CD4-positive, alpha-beta T cell treated with Interleukin-15 for 1 hour (primary cell): ENCODE measurements at regions not wholly inside any gene's neighbourhood (a gene's known extent, or its start where the extent isn't known, plus 50 kb on each side); places are given as distances from the start of the nearest gene placed in this dataset.
"Not testable (repeated sequence)": the region's sequence is repeated elsewhere in the genome, so short reads cannot be mapped to it uniquely, and the experiment has no call there.

Experiments used
- DNase-seq: peaks from one replicate; pipeline ENCODE4 v3.0.0-alpha.2; 2020

DNA sequence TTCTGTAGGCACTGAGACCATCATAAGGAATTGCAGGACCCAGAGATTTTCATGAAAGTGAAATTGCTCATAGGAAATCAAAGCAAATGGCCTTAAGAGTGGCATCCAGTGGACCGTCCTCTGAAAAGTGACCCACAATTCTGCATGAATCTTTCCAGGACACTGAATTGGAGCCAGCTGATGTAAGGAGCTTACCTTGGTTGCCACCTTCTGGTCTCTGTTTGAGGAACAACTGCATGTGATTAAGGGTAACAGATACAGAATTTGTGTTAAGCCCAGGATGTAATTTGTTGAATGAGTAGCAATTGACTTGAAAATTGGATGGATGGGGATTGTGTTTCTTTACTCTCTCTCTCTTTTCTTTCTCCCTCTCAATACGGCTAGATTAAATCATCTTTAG, 49.9 kb upstream of the GAS1 start:
- DNase-seq: no peak

DNA sequence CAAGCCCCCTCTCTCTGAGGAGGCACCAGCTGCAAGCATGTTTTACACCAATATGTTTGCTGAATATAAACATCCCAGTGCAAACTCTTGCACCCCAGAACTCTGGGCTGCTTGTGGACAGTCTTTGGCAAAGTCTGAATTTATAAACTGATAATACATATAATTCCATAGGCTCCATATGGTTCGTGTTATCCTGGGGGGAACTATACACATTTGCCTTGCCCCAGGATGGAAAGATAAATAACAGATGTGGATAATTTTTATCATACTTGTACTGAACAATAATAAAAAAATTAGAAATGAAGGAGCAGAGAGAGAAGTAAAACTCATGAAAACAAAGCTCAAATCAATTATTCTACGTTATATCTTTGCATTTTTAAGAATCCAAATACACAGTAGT, 50.6 kb upstream of the GAS1 start:
- DNase-seq: no peak

DNA sequence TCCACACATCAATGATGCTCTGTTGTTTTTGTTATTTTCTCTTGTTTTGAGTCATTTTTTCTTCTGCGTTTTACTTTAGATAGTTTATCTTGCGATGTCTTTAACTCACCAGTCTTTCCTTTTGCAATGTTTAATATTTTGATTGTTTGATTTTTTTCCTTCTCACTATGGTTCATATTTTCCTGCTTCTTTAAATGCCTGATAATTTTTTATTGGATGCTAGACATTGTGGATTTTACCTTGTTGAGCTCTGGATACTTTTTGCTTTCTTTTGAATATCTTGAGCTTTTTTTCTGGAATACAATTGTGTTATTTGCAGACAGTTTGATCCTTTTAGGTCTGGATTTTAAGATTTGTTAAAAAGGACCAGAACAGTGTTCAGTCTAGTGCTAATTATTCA, 55.2 kb upstream of the GAS1 start:
- no peak for DNase-seq

DNA sequence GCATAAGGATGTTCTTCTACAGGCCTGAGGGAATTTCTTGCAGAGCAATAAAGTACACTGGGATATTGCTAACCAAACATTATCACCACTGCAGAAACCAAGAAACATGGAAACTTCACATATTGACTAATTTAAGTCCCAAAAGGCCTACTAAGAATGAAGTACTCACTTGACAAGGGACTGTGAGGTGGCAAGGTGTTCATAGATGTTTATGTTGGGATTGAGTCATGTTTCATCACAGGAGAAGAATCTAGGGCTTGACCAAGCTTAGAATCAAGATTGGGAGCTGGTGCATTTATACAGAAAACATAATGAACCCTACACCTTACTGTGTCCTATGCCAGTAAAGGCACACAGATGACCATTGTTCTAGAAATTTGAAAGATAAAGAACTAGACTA, 56.7 kb upstream of the GAS1 start:
- no peak for DNase-seq

DNA sequence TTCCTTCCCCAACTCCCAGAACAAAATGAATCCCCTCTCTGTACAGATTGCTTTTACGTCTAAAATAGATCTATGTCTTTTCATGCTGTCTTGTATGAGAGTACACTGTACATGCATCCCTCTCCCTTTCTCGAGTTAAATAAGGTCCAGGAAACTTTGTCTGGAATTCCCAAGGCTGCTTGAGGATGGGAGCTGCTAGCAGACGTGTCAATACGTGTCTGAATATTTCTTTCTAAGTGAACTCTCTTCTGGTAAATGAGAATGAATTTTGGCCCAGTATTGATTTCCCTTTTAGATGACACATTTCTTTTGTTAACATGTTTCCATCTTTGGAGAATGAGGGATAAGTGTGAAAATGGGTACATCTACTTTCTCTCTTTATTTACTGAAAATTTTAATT, 59.6 kb upstream of the GAS1 start:
- no peak for DNase-seq

DNA sequence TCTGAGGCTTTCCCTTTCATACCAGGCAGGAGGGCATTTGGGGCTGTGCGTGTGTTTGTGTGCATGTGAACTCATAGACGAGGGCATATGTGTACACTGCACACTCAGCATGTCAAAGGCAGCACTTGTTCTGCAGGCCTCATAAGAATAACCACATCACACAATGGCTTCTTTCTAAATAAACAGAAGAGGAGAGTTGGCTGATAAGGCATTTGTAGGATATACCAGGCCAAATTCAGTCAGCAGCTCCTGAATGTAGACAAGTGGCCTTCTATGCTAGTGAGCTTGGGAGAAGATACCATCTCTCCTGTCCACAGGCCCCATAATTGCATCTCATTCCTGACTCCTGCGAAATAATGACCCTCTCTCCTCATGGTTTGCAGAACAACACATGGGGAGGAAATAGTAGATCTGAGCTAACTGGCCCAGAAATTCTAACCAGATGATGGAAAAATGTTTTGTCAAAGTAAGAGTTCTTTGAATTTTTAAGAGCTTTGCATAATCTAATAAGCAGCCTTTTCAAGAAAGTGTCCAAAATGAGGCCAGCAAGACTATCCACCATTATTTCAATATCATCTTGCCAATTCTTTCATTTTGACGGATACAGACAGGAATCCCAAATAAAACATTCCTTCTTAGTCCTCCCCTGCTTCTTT, 60.5 kb upstream of the GAS1 start:
- no peak for DNase-seq

DNA sequence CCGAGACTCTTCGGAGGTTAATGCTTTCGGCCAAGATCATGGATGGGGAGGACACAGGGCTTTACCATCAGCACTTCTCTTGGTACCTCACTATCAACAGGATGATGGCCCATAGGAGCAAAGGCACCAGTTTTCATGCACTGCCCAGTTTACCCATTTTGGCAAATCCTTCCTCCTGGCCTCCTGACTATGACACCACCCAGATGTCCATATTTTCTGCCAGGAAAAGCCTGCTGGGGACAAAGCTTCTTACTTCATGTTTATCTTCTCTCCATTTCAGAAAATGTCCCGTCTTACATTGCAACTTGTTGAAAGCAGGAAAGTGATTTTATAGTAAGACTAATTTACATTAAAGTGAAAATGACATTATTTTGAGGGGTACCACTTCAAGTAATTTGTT, 61.4 kb upstream of the GAS1 start:
- DNase-seq: no peak

DNA sequence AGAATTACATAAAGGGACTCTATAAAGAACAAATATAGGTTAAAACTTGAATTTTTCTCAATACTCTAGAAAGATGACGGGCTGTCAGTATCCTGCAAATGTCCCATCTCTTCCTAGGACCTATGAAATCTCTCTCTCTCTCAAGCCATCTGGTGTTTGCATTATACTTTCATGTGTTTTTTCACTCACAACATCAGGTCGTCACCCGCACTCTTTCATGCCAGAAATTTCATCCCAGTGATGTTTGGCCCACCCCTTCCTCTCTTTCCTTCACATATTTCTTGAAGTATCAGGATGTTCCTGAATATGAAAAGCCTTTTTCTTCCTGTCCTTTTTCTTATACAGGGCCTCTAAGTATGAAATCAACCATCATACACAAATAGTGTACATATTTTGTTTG, 63.3 kb upstream of the GAS1 start:
- no peak for DNase-seq

DNA sequence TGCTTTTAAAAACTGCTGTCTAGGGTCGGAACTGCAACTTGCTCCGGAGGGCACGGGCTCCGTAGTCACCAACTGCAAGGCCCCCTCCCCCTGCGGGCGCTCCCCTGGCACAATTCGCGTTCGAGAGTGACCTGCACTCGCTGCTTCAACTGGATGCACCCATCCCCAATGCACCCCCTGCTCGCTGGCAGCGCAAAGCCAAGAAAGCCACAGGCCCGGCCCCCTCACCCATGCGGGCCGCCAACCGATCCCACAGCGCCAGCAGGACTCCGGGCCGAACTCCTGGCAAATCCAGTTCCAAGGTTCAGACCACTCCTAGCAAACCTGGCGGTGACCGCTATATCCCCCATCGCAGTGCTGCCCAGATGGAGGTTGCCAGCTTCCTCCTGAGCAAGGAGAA, 64.2 kb upstream of the GAS1 start:
- DNase-seq: no peak

DNA sequence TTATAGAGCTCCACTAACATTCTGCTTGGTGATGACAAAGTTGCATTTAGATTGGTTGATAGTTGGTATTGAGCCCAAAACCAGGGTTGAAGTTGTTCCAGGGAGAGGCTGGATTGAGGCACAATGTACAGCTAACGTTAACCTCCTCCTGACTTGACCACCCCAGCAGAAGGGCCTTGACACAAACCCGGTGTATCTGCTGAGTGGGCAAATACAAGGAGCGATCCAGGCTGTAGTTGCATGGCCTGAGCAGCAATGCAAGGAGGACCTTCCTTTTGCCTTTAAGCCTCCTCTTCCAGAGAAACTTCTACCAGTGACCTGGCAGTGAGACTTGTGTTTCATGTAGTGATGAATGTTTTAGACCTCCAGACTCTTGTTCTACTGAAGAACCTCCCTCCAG, 66.2 kb upstream of the GAS1 start:
- no peak for DNase-seq

DNA sequence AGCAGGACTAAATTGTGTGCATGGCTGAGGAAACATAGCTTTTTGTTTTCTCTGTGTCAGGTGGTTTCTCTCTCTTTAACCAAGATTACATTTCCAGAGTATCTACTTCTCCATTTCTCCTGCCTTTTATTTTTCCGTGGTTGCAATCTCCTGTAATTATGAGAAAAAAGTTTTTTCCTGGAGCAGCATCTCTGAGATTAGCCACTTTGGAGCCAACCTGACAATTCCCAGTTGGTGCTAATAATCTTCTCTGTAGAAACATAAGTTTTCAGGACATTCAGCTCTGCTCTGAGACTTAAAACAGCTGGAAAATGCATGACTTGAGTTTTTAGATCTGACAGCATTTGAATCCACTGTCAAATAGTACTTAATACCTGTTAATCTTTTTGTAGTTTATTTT, 67.1 kb upstream of the GAS1 start:
- DNase-seq: no peak

DNA sequence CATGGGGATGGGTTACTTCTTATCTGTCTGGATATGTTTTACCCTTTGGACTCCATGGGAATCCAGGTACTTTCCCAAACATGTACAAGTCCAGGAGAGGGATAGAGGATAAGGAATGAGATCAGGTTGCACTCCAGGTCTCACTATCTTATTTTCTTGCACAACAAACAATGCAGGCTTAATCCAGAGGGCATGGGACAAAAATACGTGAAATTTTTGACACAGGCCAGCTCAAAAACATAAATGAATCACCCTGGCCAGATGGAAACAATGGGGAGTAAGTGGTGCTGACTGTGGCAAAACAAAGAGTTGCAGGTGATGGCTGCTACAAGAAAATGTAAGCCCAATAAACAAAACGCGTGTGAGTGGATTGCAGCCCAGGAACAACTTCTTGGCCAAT, 69.4 kb upstream of the GAS1 start:
- DNase-seq: no peak

DNA sequence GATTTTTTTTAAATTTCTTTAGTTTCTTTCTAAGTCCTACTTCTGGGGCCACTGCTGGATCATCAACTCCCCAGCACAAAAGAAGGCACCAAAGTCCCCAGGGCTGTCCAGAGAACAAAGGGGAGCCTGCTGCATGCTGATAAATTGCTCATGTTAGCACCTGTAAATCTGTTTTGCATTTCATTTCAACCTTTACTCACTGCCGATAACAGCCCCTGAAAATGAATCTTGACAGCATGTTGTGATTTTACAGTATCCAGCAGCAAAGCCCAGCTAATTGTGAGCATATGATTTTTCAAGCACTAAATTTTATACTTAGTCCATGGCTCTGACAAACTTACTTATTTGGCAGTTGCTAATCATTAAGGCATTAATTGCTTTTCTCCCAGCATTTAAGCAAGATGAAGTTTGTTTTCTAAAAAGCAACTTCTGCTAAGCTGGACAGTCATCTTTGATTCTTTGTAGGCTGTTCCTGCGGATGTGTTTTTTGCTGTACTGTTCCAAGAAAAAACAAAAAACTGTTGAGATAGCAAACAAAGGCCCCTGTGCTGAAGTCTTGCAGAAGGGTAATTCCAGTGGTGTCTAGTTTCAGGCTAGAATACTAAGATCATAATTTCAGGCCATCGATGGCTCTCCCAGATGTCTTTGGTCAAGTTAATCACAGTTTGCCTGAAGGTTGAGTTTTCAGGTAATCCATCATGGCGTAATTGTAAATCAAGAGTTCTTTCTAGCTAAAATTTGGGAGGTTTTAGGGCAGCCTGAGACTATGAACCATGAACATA, 73.1 kb upstream of the GAS1 start:
- no peak for DNase-seq

DNA sequence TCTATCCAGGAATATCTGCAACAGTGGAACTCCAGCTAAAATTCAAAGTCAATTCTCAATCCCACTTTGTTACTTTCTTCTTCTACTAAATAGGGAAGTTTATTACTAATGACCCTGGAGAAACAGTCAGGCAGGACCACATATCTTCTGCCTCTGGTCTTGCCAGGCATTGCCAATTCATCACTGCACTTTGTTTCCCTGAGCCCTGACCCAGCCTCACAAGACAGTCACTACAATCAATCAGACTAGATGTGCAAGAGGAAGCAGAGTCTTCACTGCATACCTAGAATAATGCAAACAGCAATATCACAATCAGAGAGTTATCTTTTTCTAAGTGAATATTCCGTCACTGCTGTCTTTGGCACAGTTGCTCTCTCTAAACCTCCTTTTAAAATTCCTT, 74.9 kb upstream of the GAS1 start:
- DNase-seq: no peak

DNA sequence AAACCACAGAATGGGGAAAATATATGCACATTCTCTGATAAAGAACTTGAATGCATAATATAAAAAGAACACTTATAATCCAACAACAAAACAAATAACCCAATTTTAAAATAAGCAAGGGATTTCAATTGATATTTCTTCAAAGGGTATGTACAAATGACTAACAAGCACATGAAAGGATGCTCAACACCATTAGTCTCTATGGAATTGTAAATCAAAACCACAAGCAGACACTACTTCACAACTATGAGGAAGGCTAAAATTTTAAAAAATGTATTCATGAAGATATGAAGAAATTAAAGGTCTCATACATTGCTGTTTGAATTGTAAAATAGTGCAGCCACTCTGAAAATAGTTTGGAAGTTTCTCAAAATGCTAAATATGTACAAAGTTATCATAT, 78.9 kb upstream of the GAS1 start:
- no peak for DNase-seq

DNA sequence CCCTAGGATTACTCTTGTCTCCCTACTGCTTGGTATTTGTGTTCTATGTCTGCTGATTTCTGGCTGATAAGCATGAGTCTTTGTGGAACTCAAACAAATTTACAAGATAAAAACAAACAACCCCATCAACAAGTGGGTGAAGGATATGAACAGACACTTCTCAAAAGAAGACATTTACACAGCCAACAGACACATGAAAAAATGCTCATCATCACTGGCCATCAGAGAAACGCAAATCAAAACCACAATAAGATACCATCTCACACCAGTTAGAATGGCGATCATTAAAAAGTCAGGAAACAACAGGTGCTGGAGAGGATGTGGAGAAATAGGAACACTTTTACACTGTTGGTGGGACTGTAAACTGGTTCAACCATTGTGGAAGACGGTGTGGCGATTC, 81.5 kb upstream of the GAS1 start:
- DNase-seq: not testable (repeated sequence)

DNA sequence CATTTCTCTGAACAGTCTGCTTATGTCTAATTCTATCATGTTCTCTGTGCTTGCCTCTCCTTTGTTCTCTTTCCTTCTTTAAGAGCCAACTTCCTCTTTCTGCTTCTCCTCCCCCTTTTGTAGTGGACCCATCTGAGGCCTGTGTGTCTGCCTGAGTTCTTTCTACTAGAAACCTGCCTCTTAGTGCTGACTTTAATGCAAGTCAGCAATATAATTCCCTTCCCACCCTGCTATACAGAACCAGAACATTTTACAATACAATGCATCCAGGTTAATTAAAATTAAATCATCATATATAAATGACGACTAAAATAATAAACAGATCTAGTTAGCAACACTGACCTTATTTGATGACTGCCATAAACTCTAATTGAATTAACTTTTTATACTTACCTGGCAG, 82.6 kb upstream of the GAS1 start:
- DNase-seq: no peak

DNA sequence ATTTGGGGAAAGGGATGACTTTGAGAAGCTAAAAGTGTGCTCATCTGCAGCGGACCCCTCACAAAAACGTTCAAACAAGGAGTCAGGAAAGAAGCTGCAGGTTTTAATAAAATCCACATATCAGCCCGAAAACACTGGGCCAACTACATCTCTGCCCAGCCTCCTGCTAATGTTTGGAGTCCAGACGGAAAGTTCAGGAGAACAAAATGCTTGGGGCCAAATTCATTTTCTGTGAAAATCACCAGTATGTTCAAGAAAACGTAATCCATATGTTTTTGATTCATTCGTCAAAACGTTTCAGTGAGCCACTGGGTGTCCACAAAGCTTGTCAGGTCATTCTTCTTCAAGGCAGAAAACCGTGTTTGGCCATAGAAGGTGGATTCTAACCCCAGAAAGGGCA, 87.5 kb upstream of the GAS1 start:
- no peak for DNase-seq

DNA sequence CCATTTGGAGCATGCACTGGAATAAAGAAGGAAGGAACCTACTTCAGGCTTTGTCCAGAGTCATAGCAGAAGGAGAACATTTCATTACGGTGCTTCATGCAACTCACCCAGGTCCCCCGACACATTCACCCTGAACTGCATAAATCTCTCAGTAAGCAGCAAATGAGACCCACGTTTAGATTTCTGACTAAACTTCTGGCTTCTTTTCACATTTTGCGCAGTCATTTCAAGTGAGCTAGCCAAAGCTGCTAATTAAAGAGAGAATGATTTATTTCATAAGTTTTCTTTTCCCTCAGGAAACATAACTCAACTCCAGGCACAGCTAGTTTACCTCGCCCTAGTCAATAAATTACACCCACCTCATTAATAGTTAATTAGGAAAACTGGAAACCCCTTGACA, 88.6 kb upstream of the GAS1 start:
- no peak for DNase-seq

DNA sequence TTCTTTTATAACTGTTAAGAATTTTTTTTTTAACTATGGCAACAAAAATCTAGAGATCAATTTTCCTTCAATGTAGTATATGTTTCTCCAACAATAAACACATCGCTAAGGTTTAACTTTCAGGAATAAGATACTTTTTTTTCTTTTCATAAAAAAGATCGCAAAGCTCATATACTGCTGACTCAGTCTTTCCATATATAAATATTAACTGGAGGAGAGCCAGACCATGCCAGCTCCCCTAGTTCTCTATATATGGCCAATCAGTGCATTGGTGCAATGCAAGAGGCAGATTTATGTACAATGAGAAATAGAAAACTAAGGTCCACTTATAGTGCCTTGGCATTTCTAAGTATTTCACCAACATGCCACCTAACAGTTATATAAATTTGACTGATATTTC, 89.2 kb upstream of the GAS1 start:
- DNase-seq: no peak

DNA sequence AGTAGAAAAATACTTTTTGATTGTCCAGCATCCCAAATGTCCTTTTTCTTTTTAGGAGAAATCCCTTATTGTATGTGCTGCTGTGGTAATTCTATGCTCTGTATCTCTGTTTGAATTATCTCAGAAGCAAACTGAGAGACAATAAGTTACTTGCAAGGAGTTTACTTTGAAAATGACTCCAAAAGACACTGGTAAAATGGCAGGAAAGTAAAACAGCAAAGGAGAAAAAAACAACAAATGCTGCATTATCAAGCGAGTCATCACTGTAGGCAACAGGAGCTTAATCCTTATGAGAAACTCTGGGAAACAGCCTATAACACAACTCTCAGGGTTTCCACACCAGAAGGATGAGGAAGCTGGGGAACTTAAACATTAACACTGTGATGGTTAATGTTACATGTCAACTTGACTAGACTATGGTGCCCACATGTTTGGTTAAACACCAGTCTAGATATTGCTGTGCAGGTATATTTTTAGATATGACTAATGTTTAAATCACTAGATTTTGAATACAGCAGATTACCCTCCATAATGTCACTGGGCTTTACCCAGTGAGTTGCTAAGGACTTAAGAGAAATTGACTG, 92.6 kb upstream of the GAS1 start:
- DNase-seq: no peak

DNA sequence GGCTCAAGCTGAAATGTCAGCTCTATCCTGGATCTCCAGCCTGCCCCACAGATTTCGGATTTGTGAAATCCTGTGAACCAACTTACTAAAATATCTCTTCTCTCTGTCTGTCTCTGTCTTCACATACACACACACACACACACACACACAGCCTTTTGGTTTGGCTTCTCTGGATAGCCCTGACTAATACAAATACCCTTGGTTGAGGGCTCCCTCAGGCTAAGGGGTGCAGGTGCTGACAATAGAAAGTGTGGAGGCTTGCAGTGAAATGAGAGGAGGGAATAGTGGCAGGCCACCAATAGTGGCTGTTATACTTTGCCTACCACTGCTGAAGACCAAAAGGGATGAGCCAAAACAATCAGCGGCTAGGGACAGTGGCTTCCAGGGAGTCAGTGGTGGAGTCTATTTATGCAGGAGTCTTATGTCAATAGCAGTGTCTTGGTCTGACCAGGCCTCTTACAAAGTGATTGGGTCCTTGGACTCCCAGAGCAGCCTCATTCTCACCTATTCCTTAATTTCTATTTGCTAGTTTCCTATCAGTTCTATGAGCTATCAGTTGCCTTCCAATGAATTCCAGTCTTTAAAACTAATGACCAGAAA, 93.2 kb upstream of the GAS1 start:
- no peak for DNase-seq

DNA sequence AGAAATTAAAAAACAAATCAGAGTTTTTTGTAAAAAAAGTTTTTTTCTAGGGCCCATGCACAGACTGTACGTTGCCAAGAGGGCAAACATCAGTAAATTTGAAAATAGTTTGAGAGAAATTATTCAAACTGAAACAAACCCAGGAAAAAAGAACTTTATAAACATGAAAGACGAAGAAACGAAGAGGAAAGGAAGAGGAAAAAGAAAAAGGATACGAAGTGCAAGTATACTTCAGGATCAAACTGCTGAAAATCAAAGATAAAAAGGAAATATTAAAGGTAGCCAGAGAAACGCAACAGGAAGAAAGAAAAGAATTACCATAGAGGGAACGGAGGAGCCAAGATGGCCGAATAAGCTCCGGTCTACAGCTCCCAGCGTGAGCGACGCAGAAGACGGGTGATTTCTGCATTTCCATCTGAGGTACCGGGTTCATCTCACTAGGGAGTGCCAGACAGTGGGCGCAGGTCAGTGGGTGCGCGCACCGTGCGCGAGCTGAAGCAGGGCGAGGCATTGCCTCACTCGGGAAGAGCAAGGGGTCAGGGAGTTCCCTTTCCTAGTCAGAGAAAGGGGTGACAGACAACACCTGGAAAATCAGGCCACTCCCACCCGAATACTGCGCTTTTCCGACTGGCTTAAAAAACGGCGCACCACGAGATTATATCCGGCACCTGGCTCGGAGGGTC, 94.4 kb upstream of the GAS1 start:
- DNase-seq: not testable (repeated sequence)
